GM12864 (cell line): ENCODE measurements at regions not wholly inside any gene's neighbourhood (a gene's known extent, or its start where the extent isn't known, plus 50 kb on each side); places are given as distances from the start of the nearest gene placed in this dataset.
"Not testable (repeated sequence)": the region's sequence is repeated elsewhere in the genome, so short reads cannot be mapped to it uniquely, and the experiment has no call there.

ENCODE experiments used
- DNase-seq: peaks from one replicate; pipeline ENCODE4 v3.0.0-alpha.2; 2011; ENCODE audit warnings: low read depth
- H3K4me3 ChIP-seq: 2 replicates; pipeline ENCODE4 v1.5.1; 2011; ENCODE audit warnings: mild to moderate bottlenecking, low read depth, low read length, control low read depth
- TF ChIP-seq, protein P1 (sequence below): IDR thresholded peaks from 2 replicates; pipeline ENCODE4 v1.5.1; 2011; ENCODE audit warnings: low read depth, mild to moderate bottlenecking, moderate library complexity, low read length, control low read depth, inconsistent platforms; ENCODE audit errors: missing control alignments

DNA sequence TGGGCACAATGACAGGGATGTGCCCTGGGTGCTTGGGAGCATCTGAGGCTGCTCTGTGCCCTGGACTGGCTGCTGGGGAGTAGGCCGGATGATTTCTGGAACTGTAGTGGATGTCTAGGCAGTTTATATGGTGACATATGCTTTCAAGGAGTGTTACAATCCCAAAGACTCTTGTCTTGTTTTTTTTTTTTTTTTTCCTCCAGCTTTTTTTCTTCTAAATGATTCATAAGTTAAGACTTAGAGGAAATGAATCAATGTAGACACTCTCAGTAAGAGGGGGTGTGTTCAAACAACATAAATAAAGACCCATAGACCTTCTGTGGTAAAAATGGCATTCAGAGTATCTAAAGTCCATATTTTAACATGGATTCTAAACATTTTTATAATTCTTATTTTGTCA is 706.1 kb upstream of the GOLIM4 start:
- TF ChIP-seq, protein P1, sequence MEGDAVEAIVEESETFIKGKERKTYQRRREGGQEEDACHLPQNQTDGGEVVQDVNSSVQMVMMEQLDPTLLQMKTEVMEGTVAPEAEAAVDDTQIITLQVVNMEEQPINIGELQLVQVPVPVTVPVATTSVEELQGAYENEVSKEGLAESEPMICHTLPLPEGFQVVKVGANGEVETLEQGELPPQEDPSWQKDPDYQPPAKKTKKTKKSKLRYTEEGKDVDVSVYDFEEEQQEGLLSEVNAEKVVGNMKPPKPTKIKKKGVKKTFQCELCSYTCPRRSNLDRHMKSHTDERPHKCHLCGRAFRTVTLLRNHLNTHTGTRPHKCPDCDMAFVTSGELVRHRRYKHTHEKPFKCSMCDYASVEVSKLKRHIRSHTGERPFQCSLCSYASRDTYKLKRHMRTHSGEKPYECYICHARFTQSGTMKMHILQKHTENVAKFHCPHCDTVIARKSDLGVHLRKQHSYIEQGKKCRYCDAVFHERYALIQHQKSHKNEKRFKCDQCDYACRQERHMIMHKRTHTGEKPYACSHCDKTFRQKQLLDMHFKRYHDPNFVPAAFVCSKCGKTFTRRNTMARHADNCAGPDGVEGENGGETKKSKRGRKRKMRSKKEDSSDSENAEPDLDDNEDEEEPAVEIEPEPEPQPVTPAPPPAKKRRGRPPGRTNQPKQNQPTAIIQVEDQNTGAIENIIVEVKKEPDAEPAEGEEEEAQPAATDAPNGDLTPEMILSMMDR: no peak
- H3K4me3 ChIP-seq: no peak overlapping the region
- DNase-seq: no peak

- TF ChIP-seq, protein P1: no peak
- no peak overlapping the region for H3K4me3 ChIP-seq
- no peak for DNase-seq
Measured at GRCh38 chr3:168796339-168796738, 700.6 kb upstream of the GOLIM4 start.

- no peak for DNase-seq
- no peak overlapping the region for H3K4me3 ChIP-seq
- TF ChIP-seq, protein P1: no peak
Measured at GRCh38 chr3:168794427-168794826, 698.7 kb upstream of the GOLIM4 start.

GRCh38 chr3:168782193-168782592 is 686.5 kb upstream of the GOLIM4 start:
- no peak overlapping the region for H3K4me3 ChIP-seq
- DNase-seq: no peak
- TF ChIP-seq, protein P1: no peak

DNA sequence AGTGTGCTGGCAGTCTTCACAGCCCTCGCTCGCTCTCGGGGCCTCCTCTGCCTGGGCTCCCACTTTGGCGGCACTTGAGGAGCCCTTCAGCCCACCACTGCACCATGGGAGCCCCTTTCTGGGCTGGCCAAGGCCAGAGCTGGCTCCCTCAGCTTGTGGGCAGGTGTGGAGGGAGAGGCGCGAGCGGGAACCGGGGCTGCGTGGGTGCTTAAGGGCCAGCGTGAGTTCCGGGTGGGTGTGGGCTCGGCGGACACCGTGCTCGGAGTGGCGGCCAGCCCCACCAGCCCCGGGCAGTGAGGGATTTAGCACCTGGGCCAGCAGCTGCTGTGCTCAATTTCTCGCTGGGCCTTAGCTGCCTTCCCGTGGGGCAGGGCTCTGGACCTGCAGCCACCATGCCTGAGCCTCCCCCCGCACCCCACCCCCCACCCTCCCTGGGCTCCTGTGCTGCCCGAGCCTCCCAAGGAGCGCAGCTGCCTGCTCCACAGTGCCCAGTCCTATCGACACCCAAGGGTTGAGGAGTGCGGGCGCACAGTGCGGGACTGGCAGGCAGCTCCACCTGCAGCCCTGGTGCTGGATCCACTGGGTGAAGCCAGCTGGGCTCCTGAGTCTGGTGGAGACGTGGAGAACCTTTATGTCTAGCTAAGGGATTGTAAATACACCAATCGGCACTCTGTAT is 684.4 kb upstream of the GOLIM4 start:
- not testable (repeated sequence) for H3K4me3 ChIP-seq, DNase-seq

DNA sequence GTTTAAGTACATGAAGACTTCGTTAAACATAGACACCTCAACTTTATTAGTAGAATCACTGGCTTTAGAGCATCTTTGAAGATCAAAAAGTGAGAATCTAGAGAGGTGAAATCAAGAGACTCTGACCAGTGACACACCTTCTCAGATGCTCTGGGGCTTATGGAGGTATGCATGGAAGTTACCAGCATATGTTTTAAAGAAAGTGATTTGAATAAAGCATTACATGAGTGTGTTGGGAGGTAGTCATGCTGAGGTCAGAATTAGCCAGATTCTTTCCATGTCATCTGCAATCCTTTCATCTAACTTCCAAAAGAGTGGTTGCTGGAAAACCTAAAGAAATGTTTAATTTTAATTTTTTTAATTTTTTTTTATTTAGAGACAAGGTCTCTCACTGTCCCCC is 658.0 kb upstream of the GOLIM4 start:
- no peak overlapping the region for H3K4me3 ChIP-seq
- no peak for DNase-seq
- TF ChIP-seq, protein P1: no peak

DNA sequence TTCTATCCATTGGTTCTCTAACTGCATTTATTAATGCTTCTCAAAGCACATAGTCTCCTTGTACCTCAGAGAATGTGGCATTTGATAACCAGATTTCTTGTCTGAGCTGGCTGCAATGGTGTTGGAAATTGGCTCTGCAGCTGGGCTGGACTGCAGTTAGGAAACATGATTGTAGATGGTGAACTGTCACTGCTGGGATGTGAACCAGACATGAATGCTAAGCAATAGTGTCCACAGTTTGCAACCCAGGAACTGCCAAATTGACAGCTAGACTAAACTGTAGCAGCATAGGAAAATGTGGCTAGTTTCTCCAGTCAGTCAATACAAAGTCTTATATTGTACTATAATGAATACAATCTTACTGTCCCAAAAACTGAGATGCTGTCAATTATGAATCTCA is 656.6 kb upstream of the GOLIM4 start:
- TF ChIP-seq, protein P1: no peak
- no peak overlapping the region for H3K4me3 ChIP-seq
- DNase-seq: no peak
